HG03342 (cell line): ENCODE measurements at regions not wholly inside any gene's neighbourhood (a gene's known extent, or its start where the extent isn't known, plus 50 kb on each side); places are given as distances from the start of the nearest gene placed in this dataset.
"Not testable (repeated sequence)": the region's sequence is repeated elsewhere in the genome, so short reads cannot be mapped to it uniquely, and the experiment has no call there.

Source experiments
- ATAC-seq: cut with Tn5 transposase; IDR thresholded peaks from one replicate; pipeline ENCODE4 v1.9.1; 2021; ENCODE audit warnings: mild to moderate bottlenecking, moderate library complexity; ENCODE audit not compliant: unreplicated experiment

- no peak for ATAC-seq
Observed at GRCh38 chr16:60073376-60073775, 1339.3 kb upstream of the GOT2 start.

- no peak for ATAC-seq
Observed at GRCh38 chr16:60064026-60064425, 1329.9 kb upstream of the GOT2 start.

GRCh38 chr16:60061396-60061795, 1327.3 kb upstream of the GOT2 start:
- ATAC-seq: no peak

- no peak for ATAC-seq
Observed at GRCh38 chr16:60060731-60061130, 1326.6 kb upstream of the GOT2 start.

- ATAC-seq: no peak
Observed at GRCh38 chr16:60059141-60059540, 1325.0 kb upstream of the GOT2 start.

GRCh38 chr16:60041671-60042070, 1307.6 kb upstream of the GOT2 start:
- ATAC-seq: no peak

- no peak for ATAC-seq
Observed at GRCh38 chr16:60031740-60032139, 1297.6 kb upstream of the GOT2 start.

- no peak for ATAC-seq
Observed at GRCh38 chr16:60027351-60027750, 1293.2 kb upstream of the GOT2 start.

- ATAC-seq: no peak
Observed at GRCh38 chr16:60013076-60013475, 1279.0 kb upstream of the GOT2 start.

- no peak for ATAC-seq
Observed at GRCh38 chr16:60001523-60001922, 1267.4 kb upstream of the GOT2 start.

GRCh38 chr16:59997706-59998105, 1263.6 kb upstream of the GOT2 start:
- ATAC-seq: no peak

- ATAC-seq: no peak
Observed at GRCh38 chr16:59993101-59993500, 1259.0 kb upstream of the GOT2 start.

- no peak for ATAC-seq
Observed at GRCh38 chr16:59991171-59991570, 1257.1 kb upstream of the GOT2 start.

GRCh38 chr16:59988591-59988990, 1254.5 kb upstream of the GOT2 start:
- no peak for ATAC-seq

- no peak for ATAC-seq
Observed at GRCh38 chr16:59975953-59976352, 1241.8 kb upstream of the GOT2 start.

GRCh38 chr16:59973966-59974365, 1239.8 kb upstream of the GOT2 start:
- no peak for ATAC-seq

GRCh38 chr16:59971264-59971663, 1237.1 kb upstream of the GOT2 start:
- no peak for ATAC-seq

- no peak for ATAC-seq
Observed at GRCh38 chr16:59964232-59964924, 1230.3 kb upstream of the GOT2 start.

- no peak for ATAC-seq
Observed at GRCh38 chr16:59959311-59959710, 1225.2 kb upstream of the GOT2 start.

- ATAC-seq: no peak
Observed at GRCh38 chr16:59950431-59950830, 1216.3 kb upstream of the GOT2 start.

- not testable (repeated sequence) for ATAC-seq
Observed at GRCh38 chr16:59944041-59944440, 1209.9 kb upstream of the GOT2 start.

- ATAC-seq: no peak
Observed at GRCh38 chr16:59941594-59941993, 1207.5 kb upstream of the GOT2 start.

GRCh38 chr16:59920054-59920453, 1185.9 kb upstream of the GOT2 start:
- ATAC-seq: no peak
